ENCODE measurements at regions not wholly inside any gene's neighbourhood (a gene's known extent, or its start where the extent isn't known, plus 50 kb on each side); places are given as distances from the start of the nearest gene placed in this dataset.

GRCh38 chr20:39813190-39813829 is 851.2 kb downstream of the DHX35 start:
- Mint-ChIP-seq H3K36me3 (ENCODE audit: low read depth) (no peaks in the 10 kb centered on the region; the same call in 2 of the 3 replicates), H3K4me1 (no peaks in the 10 kb centered on the region), H3K27me3 (ENCODE audit: insufficient read depth, low read depth, poor library complexity) (no peaks in the 10 kb centered on the region), H3K9me3 (no peaks in the 10 kb centered on the region), H3K4me3 (no peak overlapping the region), H3K27ac (no peak overlapping the region)
- ATAC-seq (no peak), DNase-seq (ENCODE audit: low spot score) (no peak)
- H3K79me2 ChIP-seq (replicated peaks; ENCODE audit: insufficient read depth): no peaks in the 10 kb centered on the region
- H3F3A ChIP-seq (replicated peaks; ENCODE audit: low read depth): no peaks in the 10 kb centered on the region
- H3K4me1 ChIP-seq (ENCODE audit: insufficient read depth): no peaks in the 10 kb centered on the region
- H3K9me2 ChIP-seq (ENCODE audit: insufficient read depth): no peaks in the 10 kb centered on the region; the same call in 1 of the 2 replicates
- no peak for TF ChIP-seq ETS1 (IDR thresholded peaks at IDR 0.05)
- TF ChIP-seq REST (IDR thresholded peaks at IDR 0.05; ENCODE audit: unreplicated experiment): no peak
- no peak for TF ChIP-seq CREB1 (CRISPR knock-in tag; IDR thresholded peaks at IDR 0.05; ENCODE audit: low read depth)
- no peak for TF ChIP-seq ZNF331 (CRISPR knock-in tag; IDR thresholded peaks at IDR 0.05; ENCODE audit: low read depth)
- no peak for TF ChIP-seq STAT1 (IDR thresholded peaks at IDR 0.05; ENCODE audit: unreplicated experiment)
- TF ChIP-seq EZH2phosphoT487 (IDR thresholded peaks at IDR 0.05; ENCODE audit: unreplicated experiment): no peak
- no peak for TF ChIP-seq JUNB (IDR thresholded peaks at IDR 0.05; ENCODE audit: unreplicated experiment)
- no peak for TF ChIP-seq NANOG (IDR thresholded peaks at IDR 0.05; ENCODE audit: borderline replicate concordance)
- TF ChIP-seq CTCF (conservative IDR thresholded peaks at IDR 0.05; ENCODE audit: low read depth in 2 of 2): no peak
- no peak for TF ChIP-seq ZNF114 (CRISPR knock-in tag; IDR thresholded peaks at IDR 0.05)
- no peak for TF ChIP-seq POLR2AphosphoS5 (IDR thresholded peaks at IDR 0.05; ENCODE audit: low read depth)
- TF ChIP-seq ZNF462 (CRISPR knock-in tag; IDR thresholded peaks at IDR 0.05): no peak
- H4K20me1 ChIP-seq (replicated peaks; ENCODE audit: insufficient read depth): no peaks in the 10 kb centered on the region
- H2AFZ ChIP-seq: no peak overlapping the region
- H3K4me2 ChIP-seq: no peak overlapping the region
- H3K27ac ChIP-seq (ENCODE audit: low read depth): no peak overlapping the region
- no peaks in the 10 kb centered on the region for H3K36me3 ChIP-seq (ENCODE audit: insufficient read depth)
- H3K27me3 ChIP-seq (ENCODE audit: insufficient read depth): no peaks in the 10 kb centered on the region
- no peak overlapping the region for H3K4me3 ChIP-seq
